Osteocyte (in vitro differentiated cells): ENCODE measurements at regions not wholly inside any gene's neighbourhood (a gene's known extent, or its start where the extent isn't known, plus 50 kb on each side); places are given as distances from the start of the nearest gene placed in this dataset.

ENCODE experiments used
- DNase-seq: peaks from one replicate; pipeline ENCODE4 v3.0.0; 2021; ENCODE audit warnings: mixed read lengths; ENCODE audit not compliant: unreplicated experiment; ENCODE audit errors: extremely low spot score
- H3K27ac Mint-ChIP-seq: one replicate; pipeline ENCODE4 v1.8.0; 2021; ENCODE audit warnings: mild to moderate bottlenecking, mixed read lengths; ENCODE audit not compliant: unreplicated experiment
- H3K27me3 Mint-ChIP-seq: one replicate; pipeline ENCODE4 v1.8.0; 2021; ENCODE audit warnings: mixed read lengths; ENCODE audit not compliant: unreplicated experiment
- H3K36me3 Mint-ChIP-seq: one replicate; pipeline ENCODE4 v1.8.0; 2021; ENCODE audit warnings: mixed read lengths; ENCODE audit not compliant: unreplicated experiment
- H3K4me1 Mint-ChIP-seq: one replicate; pipeline ENCODE4 v1.8.0; 2021; ENCODE audit warnings: mixed read lengths; ENCODE audit not compliant: unreplicated experiment
- H3K4me3 Mint-ChIP-seq: one replicate; pipeline ENCODE4 v1.8.0; 2021; ENCODE audit warnings: mild to moderate bottlenecking, moderate library complexity, mixed read lengths; ENCODE audit not compliant: unreplicated experiment
- H3K9me3 Mint-ChIP-seq: one replicate; pipeline ENCODE4 v1.8.0; 2021; ENCODE audit warnings: mixed read lengths; ENCODE audit not compliant: unreplicated experiment
- CTCF ChIP-seq: fragments of 200-600 bp; sonication (generic); IDR thresholded peaks from 2 replicates; pipeline ENCODE4 v1.5.0; 2021; ENCODE audit warnings: antibody characterized with exemption, mild to moderate bottlenecking, moderate library complexity

GRCh38 chr1:29746076-29746665, 509.8 kb downstream of the PTPRU start:
- Mint-ChIP-seq H3K27ac (no peak overlapping the region), H3K36me3 (no peaks in the 10 kb centered on the region), H3K27me3 (no peaks in the 10 kb centered on the region), H3K9me3 (no peaks in the 10 kb centered on the region), H3K4me1 (no peaks in the 10 kb centered on the region), H3K4me3 (no peak overlapping the region)
- no peak for DNase-seq
- TF ChIP-seq CTCF, result no peak

GRCh38 chr1:29744684-29745490, 508.6 kb downstream of the PTPRU start:
- no peak overlapping the region for H3K4me3 Mint-ChIP-seq
- H3K27me3 Mint-ChIP-seq, result no peaks in the 10 kb centered on the region
- DNase-seq, result no peak
- no peaks in the 10 kb centered on the region for H3K36me3 Mint-ChIP-seq
- H3K4me1 Mint-ChIP-seq, result no peaks in the 10 kb centered on the region
- H3K9me3 Mint-ChIP-seq, result no peaks in the 10 kb centered on the region
- TF ChIP-seq CTCF, result no peak
- H3K27ac Mint-ChIP-seq, result no peak overlapping the region

GRCh38 chr1:29743931-29744330, 507.6 kb downstream of the PTPRU start:
- DNase-seq, result no peak
- Mint-ChIP-seq H3K4me1 (no peaks in the 10 kb centered on the region), H3K4me3 (no peak overlapping the region), H3K36me3 (no peaks in the 10 kb centered on the region), H3K27me3 (no peaks in the 10 kb centered on the region), H3K9me3 (no peaks in the 10 kb centered on the region), H3K27ac (no peak overlapping the region)
- no peak for TF ChIP-seq CTCF

- H3K9me3 Mint-ChIP-seq, result no peaks in the 10 kb centered on the region
- no peak overlapping the region for H3K27ac Mint-ChIP-seq
- no peak for DNase-seq
- no peak overlapping the region for H3K4me3 Mint-ChIP-seq
- no peak for TF ChIP-seq CTCF
- no peaks in the 10 kb centered on the region for H3K36me3 Mint-ChIP-seq
- H3K4me1 Mint-ChIP-seq, result no peaks in the 10 kb centered on the region
- H3K27me3 Mint-ChIP-seq, result no peaks in the 10 kb centered on the region
Observed at GRCh38 chr1:29743264-29743663, 506.9 kb downstream of the PTPRU start.

GRCh38 chr1:29739176-29739575, 502.9 kb downstream of the PTPRU start:
- Mint-ChIP-seq H3K9me3 (no peaks in the 10 kb centered on the region), H3K4me3 (no peak overlapping the region), H3K36me3 (no peaks in the 10 kb centered on the region), H3K27me3 (no peaks in the 10 kb centered on the region), H3K4me1 (no peaks in the 10 kb centered on the region), H3K27ac (no peak overlapping the region)
- no peak for DNase-seq
- no peak for TF ChIP-seq CTCF
